ENCODE measurements at regions not wholly inside any gene's neighbourhood (a gene's known extent, or its start where the extent isn't known, plus 50 kb on each side); places are given as distances from the start of the nearest gene placed in this dataset.

DNA sequence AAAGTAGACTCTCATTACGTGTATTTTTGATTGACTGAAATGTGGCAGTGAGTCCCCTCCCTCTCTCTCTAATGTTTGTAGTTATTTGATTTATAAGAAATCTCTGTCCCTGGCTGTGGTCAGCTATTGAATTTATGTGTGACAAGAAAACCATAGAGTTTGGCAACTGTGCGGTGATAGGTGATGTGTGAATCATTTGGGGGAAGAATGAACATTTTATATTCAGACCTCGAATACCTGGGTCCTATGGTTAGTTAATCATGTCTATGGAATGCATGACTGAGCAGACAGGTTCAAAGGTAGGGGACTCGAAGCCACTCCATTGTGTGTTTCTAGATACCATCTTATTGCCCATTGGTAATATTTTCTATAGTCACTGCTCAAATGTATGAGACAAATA, 712.1 kb downstream of the MECOM start:
- TF ChIP-seq EZH2phosphoT487 (IDR thresholded peaks at IDR 0.05; ENCODE audit: low read length), result no peak
- TF ChIP-seq, protein P1, sequence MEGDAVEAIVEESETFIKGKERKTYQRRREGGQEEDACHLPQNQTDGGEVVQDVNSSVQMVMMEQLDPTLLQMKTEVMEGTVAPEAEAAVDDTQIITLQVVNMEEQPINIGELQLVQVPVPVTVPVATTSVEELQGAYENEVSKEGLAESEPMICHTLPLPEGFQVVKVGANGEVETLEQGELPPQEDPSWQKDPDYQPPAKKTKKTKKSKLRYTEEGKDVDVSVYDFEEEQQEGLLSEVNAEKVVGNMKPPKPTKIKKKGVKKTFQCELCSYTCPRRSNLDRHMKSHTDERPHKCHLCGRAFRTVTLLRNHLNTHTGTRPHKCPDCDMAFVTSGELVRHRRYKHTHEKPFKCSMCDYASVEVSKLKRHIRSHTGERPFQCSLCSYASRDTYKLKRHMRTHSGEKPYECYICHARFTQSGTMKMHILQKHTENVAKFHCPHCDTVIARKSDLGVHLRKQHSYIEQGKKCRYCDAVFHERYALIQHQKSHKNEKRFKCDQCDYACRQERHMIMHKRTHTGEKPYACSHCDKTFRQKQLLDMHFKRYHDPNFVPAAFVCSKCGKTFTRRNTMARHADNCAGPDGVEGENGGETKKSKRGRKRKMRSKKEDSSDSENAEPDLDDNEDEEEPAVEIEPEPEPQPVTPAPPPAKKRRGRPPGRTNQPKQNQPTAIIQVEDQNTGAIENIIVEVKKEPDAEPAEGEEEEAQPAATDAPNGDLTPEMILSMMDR (IDR thresholded peaks at IDR 0.05; ENCODE audit: low read length), result no peak
- no peak for TF ChIP-seq EZH2 (optimal IDR thresholded peaks at IDR 0.05; ENCODE audit: low read depth, low read length)
- DNase-seq, result no peak

DNA sequence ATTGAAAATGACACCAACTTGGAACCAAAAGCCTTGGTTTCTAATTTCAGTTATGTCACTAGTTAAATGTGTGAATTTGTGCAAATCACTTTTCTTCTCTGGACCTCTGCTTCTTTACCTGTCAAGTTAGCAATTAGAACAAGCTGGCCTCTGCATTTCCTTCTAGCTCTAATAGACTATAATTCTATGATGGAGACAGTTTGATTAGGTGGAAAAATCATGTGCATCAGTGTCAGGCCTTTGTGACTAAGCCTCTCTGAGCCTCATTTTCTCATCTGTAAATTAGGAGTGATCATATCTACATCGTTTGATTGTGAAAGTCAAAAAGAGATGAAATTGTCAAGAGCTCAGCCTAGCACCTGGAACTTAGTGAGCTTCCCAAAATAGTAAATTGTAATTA, 712.9 kb downstream of the MECOM start:
- Histone ChIP-seq H3F3A (ENCODE audit: insufficient read depth, low read length) (no peaks in the 10 kb centered on the region), H3K36me3 (replicated peaks; ENCODE audit: insufficient read depth, low read length) (no peaks in the 10 kb centered on the region), H3K9me2 (replicated peaks; ENCODE audit: insufficient read depth, low read length) (no peaks in the 10 kb centered on the region), H3K27ac (ENCODE audit: low read length) (no peak overlapping the region), H3K27me3 (replicated peaks; ENCODE audit: insufficient read depth, low read length) (no peaks in the 10 kb centered on the region), H3K79me2 (ENCODE audit: low read length) (no peaks in the 10 kb centered on the region), H2AFZ (ENCODE audit: low read length) (no peak overlapping the region), H4K20me1 (ENCODE audit: insufficient read depth, low read length) (no peaks in the 10 kb centered on the region), H3K9me3 (replicated peaks; ENCODE audit: insufficient read depth, low read length) (no peaks in the 10 kb centered on the region), H3K4me1 (ENCODE audit: low read length) (no peaks in the 10 kb centered on the region), H3K4me2 (ENCODE audit: low read depth, low read length) (no peak overlapping the region), H3K9ac (ENCODE audit: low read length) (no peak overlapping the region), H3K4me3 (ENCODE audit: low read length) (no peak overlapping the region)
- DNase-seq, result no peak
- no peak for TF ChIP-seq EZH2phosphoT487 (IDR thresholded peaks at IDR 0.05; ENCODE audit: low read length)
- TF ChIP-seq, protein P1 (IDR thresholded peaks at IDR 0.05; ENCODE audit: low read length), result no peak
- no peak for TF ChIP-seq EZH2 (optimal IDR thresholded peaks at IDR 0.05; ENCODE audit: low read depth, low read length)

More for the DNA sequence above, 712.1 kb downstream of the MECOM start:
- no peak overlapping the region for H2AFZ ChIP-seq (ENCODE audit: low read length)
- no peaks in the 10 kb centered on the region for H3K79me2 ChIP-seq (ENCODE audit: low read length)
- H3K4me2 ChIP-seq (ENCODE audit: low read depth, low read length), result no peak overlapping the region
- H3K9me3 ChIP-seq (replicated peaks; ENCODE audit: insufficient read depth, low read length), result no peaks in the 10 kb centered on the region
- H3K27ac ChIP-seq (ENCODE audit: low read length), result no peak overlapping the region
- no peaks in the 10 kb centered on the region for H4K20me1 ChIP-seq (ENCODE audit: insufficient read depth, low read length)
- no peak overlapping the region for H3K9ac ChIP-seq (ENCODE audit: low read length)
- H3F3A ChIP-seq (ENCODE audit: insufficient read depth, low read length), result no peaks in the 10 kb centered on the region
- no peaks in the 10 kb centered on the region for H3K4me1 ChIP-seq (ENCODE audit: low read length)
- no peaks in the 10 kb centered on the region for H3K9me2 ChIP-seq (replicated peaks; ENCODE audit: insufficient read depth, low read length)
- H3K4me3 ChIP-seq (ENCODE audit: low read length), result no peak overlapping the region
- no peaks in the 10 kb centered on the region for H3K27me3 ChIP-seq (replicated peaks; ENCODE audit: insufficient read depth, low read length)
- H3K36me3 ChIP-seq (replicated peaks; ENCODE audit: insufficient read depth, low read length), result no peaks in the 10 kb centered on the region

DNA sequence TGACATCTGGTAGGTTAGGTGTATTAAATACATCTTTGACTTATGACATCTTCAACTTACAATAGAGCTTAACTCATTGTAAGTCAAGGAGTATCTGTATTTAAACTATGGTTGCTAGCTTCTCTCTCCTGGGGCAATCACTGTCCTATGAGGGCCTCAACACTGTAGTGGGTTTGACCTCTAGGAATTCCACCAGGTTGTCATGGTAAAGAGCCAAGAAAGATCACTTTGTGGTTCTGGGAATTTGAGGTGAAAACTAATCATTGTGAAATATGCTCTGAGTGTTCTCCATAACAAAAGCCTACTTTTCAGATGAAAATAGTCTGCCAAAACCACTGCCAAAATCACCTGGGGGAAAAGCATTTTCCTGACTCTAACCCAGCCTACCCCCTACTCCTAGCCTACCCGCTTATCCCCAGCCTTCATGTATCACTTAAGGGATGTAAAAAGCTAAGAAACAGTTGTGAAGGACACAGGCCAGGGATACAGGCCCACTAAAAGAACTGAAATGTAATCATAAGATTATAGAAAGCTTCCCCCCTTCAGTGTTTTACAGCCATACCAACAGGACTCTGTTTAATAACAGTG, 723.8 kb downstream of the MECOM start:
- no peak overlapping the region for H3K9ac ChIP-seq (ENCODE audit: low read length)
- H3K27me3 ChIP-seq (replicated peaks; ENCODE audit: insufficient read depth, low read length), result no peaks in the 10 kb centered on the region
- no peaks in the 10 kb centered on the region for H3F3A ChIP-seq (ENCODE audit: insufficient read depth, low read length)
- no peak for DNase-seq
- no peak overlapping the region for H3K4me2 ChIP-seq (ENCODE audit: low read depth, low read length)
- H3K36me3 ChIP-seq (replicated peaks; ENCODE audit: insufficient read depth, low read length), result no peaks in the 10 kb centered on the region
- H3K9me3 ChIP-seq (replicated peaks; ENCODE audit: insufficient read depth, low read length), result no peaks in the 10 kb centered on the region
- H2AFZ ChIP-seq (ENCODE audit: low read length), result no peak overlapping the region
- H3K4me3 ChIP-seq (ENCODE audit: low read length), result no peak overlapping the region
- no peaks in the 10 kb centered on the region for H3K79me2 ChIP-seq (ENCODE audit: low read length)
- no peaks in the 10 kb centered on the region for H3K9me2 ChIP-seq (replicated peaks; ENCODE audit: insufficient read depth, low read length)
- TF ChIP-seq EZH2phosphoT487 (IDR thresholded peaks at IDR 0.05; ENCODE audit: low read length) (no peak), EZH2 (optimal IDR thresholded peaks at IDR 0.05; ENCODE audit: low read depth, low read length) (no peak)
- TF ChIP-seq, protein P1 (IDR thresholded peaks at IDR 0.05; ENCODE audit: low read length), result no peak
- H4K20me1 ChIP-seq (ENCODE audit: insufficient read depth, low read length), result no peaks in the 10 kb centered on the region
- H3K4me1 ChIP-seq (ENCODE audit: low read length), result no peaks in the 10 kb centered on the region
- no peak overlapping the region for H3K27ac ChIP-seq (ENCODE audit: low read length)

All from MM.1S (cell line).